ENCODE measurements at regions not wholly inside any gene's neighbourhood (a gene's known extent, or its start where the extent isn't known, plus 50 kb on each side); places are given as distances from the start of the nearest gene placed in this dataset.

- Histone ChIP-seq H3K27ac (ENCODE audit: low read depth, low read length) (no peak overlapping the region), H3K9ac (ENCODE audit: low read length) (no peak overlapping the region), H3K79me2 (ENCODE audit: insufficient read depth, low read length) (no peaks in the 10 kb centered on the region), H3K4me2 (ENCODE audit: low read length) (no peak overlapping the region), H3K27me3 (ENCODE audit: insufficient read depth, low read length) (no peaks in the 10 kb centered on the region), H2AFZ (ENCODE audit: low read depth, low read length, poor library complexity, severe bottlenecking) (no peak overlapping the region), H3K4me1 (ENCODE audit: control insufficient read depth in 1 of 2, insufficient read depth in 2 of 2, low read length in 2 of 2) (no peaks in the 10 kb centered on the region), H4K20me1 (ENCODE audit: insufficient read depth) (no peaks in the 10 kb centered on the region), H3K9me3 (ENCODE audit: control insufficient read depth in 1 of 2, insufficient read depth in 1 of 2, low read depth in 1 of 2, low read length in 2 of 2) (no peaks in the 10 kb centered on the region), H3K36me3 (ENCODE audit: control insufficient read depth in 1 of 2, insufficient read depth in 2 of 2, low read length in 2 of 2) (no peaks in the 10 kb centered on the region), H3K4me3 (replicated peaks in 1 of 2; ENCODE audit: low read depth in 1 of 2, low read length in 2 of 2) (no peak overlapping the region), H3K9me2 (ENCODE audit: insufficient read depth) (no peaks in the 10 kb centered on the region)
- ChIA-PET RAD21 (ENCODE audit: low non-redundant PET in 1 of 2, low total read pairs in 2 of 2, uncharacterized antibody in 2 of 2, unreplicated experiment in 2 of 2) (no interaction called here), CTCF (interaction anchor here (1.8 kb wide), 1 partner anchor 211 kb away, joined by 6 read pairs; no protein-coding TSS in a partner anchor), POLR2A (no interaction called here)
- no peak for DNase-seq (ENCODE audit: low read depth, low spot score)
- BruUV-seq (replicated peaks), result no TSS peak
- intact Hi-C loops (cut with micrococcal nuclease), result no loop called here
- ATAC-seq, result no peak
- no peak for TF ChIP-seq ELF1 (IDR thresholded peaks at IDR 0.05; ENCODE audit: borderline replicate concordance, low read depth)
- TF ChIP-seq SP1 (IDR thresholded peaks at IDR 0.05; ENCODE audit: low read depth), result no peak
- no peak for TF ChIP-seq POLR2A (IDR thresholded peaks at IDR 0.05; ENCODE audit: borderline replicate concordance, extremely low read depth, insufficient read depth, insufficient read length)
- 0 out of 2 replicates have a peak, but pooled peaks have one; percentile 3 for TF ChIP-seq RAD21 (IDR thresholded peaks at IDR 0.05; ENCODE audit: low read depth)
- TF ChIP-seq CBX3 (IDR thresholded peaks at IDR 0.05; ENCODE audit: low read depth), result no peak
- no peak for TF ChIP-seq EZH2phosphoT487 (IDR thresholded peaks at IDR 0.05; ENCODE audit: borderline replicate concordance)
- no peak for TF ChIP-seq EZH2 (IDR thresholded peaks at IDR 0.05)
- no peak for TF ChIP-seq TCF7L2 (IDR thresholded peaks at IDR 0.05; ENCODE audit: borderline replicate concordance, extremely low read depth, insufficient read depth, insufficient read length)
- TF ChIP-seq, protein P1, sequence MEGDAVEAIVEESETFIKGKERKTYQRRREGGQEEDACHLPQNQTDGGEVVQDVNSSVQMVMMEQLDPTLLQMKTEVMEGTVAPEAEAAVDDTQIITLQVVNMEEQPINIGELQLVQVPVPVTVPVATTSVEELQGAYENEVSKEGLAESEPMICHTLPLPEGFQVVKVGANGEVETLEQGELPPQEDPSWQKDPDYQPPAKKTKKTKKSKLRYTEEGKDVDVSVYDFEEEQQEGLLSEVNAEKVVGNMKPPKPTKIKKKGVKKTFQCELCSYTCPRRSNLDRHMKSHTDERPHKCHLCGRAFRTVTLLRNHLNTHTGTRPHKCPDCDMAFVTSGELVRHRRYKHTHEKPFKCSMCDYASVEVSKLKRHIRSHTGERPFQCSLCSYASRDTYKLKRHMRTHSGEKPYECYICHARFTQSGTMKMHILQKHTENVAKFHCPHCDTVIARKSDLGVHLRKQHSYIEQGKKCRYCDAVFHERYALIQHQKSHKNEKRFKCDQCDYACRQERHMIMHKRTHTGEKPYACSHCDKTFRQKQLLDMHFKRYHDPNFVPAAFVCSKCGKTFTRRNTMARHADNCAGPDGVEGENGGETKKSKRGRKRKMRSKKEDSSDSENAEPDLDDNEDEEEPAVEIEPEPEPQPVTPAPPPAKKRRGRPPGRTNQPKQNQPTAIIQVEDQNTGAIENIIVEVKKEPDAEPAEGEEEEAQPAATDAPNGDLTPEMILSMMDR (IDR thresholded peaks at IDR 0.05 in 2 of 3, conservative IDR thresholded peaks at IDR 0.05 in 1 of 3; ENCODE audit: borderline replicate concordance in 1 of 3, insufficient read depth in 1 of 3, low read depth in 2 of 3, low read length in 2 of 3), result 0 out of 6 replicates have a peak, but pooled peaks of 1 of the 3 experiments have one; percentile 11
- no peak for TF ChIP-seq JUND (IDR thresholded peaks at IDR 0.05)
- TF ChIP-seq ZFX (IDR thresholded peaks at IDR 0.05), result no peak
These were observed 473.7 kb upstream of the RPS6KA3 start for GRCh38 chrX:20740443-20740842.
